Endothelial cell of umbilical vein (primary cell): ENCODE measurements at regions not wholly inside any gene's neighbourhood (a gene's known extent, or its start where the extent isn't known, plus 50 kb on each side); places are given as distances from the start of the nearest gene placed in this dataset.

Experiments used
- BruUV-seq: library from RNA; stranded (reverse); fragments of 400-500 nt; replicated peaks from 2 replicates; lab custom pipeline; 2021; lab: Mats Ljungman, UMichigan
- CTCF ChIA-PET: fragments of 300-600, 350-600 bp; sonication (Branson Sonifier 250); formaldehyde crosslinking; loops from one replicate; lab custom pipeline; 2021; ENCODE audit warnings: antibody characterized with exemption, inconsistent platforms; lab: Charles Lee
- POLR2A ChIA-PET: fragments of 300-600, 350-600 bp; sonication (Branson Sonifier 250); formaldehyde crosslinking; loops from one replicate; lab custom pipeline; 2021; ENCODE audit warnings: antibody characterized with exemption, inconsistent platforms; lab: Charles Lee
- DNase-seq: peaks from one replicate; pipeline ENCODE4 v3.0.0-alpha.2; 2011; ENCODE audit warnings: low read depth, low spot score
- FAIRE-seq: peaks from 2 replicates; lab custom pipeline; 2011; peaks lifted over from hg19 to GRCh38; lab: Jason Lieb, UNC
- H2AFZ ChIP-seq: 2 replicates; pipeline ENCODE4 v1.6.0; 2012; ENCODE audit warnings: low read depth, low read length, control low read depth, inconsistent platforms
- H3K27ac ChIP-seq: 2 replicates; pipeline ENCODE4 v1.5.1; 2011; ENCODE audit warnings: low read depth, mild to moderate bottlenecking, control low read depth, low read length, moderate library complexity; ENCODE audit not compliant: insufficient read depth
- H3K27me3 ChIP-seq, 2 experiments: 2 replicates each; pipeline versions ENCODE4 v1.6.0 to v1.6.1; 2011; ENCODE audit warnings: low read length in 2 of 2, mixed read lengths in 1 of 2; ENCODE audit not compliant: control insufficient read depth in 2 of 2, insufficient read depth in 2 of 2
- H3K36me3 ChIP-seq, 2 experiments: 2 replicates in 1 of 2; 3 replicates in 1 of 2; pipeline ENCODE4 v1.5.1; 2011; ENCODE audit warnings: low read length in 2 of 2, mild to moderate bottlenecking in 1 of 2, moderate library complexity in 1 of 2; ENCODE audit not compliant: control insufficient read depth in 2 of 2, insufficient read depth in 2 of 2; ENCODE audit errors: extremely low read depth in 1 of 2
- H3K4me1 ChIP-seq: 3 replicates; pipeline ENCODE4 v1.5.1; 2011; ENCODE audit warnings: mild to moderate bottlenecking, low read length; ENCODE audit not compliant: control insufficient read depth, insufficient read depth; ENCODE audit errors: extremely low read depth
- H3K4me2 ChIP-seq: 2 replicates; pipeline ENCODE4 v1.6.1; 2011; ENCODE audit warnings: low read length, control low read depth, mixed read lengths; ENCODE audit not compliant: insufficient read depth
- H3K4me3 ChIP-seq, 3 experiments: fragments of 200-600 bp in 1 of 3; sonication (generic), shearing (Covaris generic) in 1 of 3; replicated peaks in 1 of 3; 2 replicates each; pipeline ENCODE4 v1.5.1; 2011 to 2016; ENCODE audit warnings: control low read depth in 3 of 3, low read length in 3 of 3, mild to moderate bottlenecking in 2 of 3, inconsistent platforms in 1 of 3, low read depth in 1 of 3, moderate library complexity in 1 of 3; ENCODE audit not compliant: insufficient read depth in 1 of 3
- H3K79me2 ChIP-seq: 2 replicates; pipeline ENCODE4 v1.6.0; 2012; ENCODE audit warnings: low read length, inconsistent platforms; ENCODE audit not compliant: control insufficient read depth, insufficient read depth
- H3K9ac ChIP-seq: replicated peaks from 2 replicates; pipeline ENCODE3; 2011; ENCODE audit warnings: low read length, control low read depth; ENCODE audit not compliant: insufficient read depth; ENCODE audit errors: extremely low read depth
- H3K9me1 ChIP-seq: replicated peaks from 3 replicates; pipeline ENCODE4 v1.6.0; 2011; ENCODE audit warnings: mild to moderate bottlenecking, low read length; ENCODE audit not compliant: control insufficient read depth, insufficient read depth; ENCODE audit errors: extremely low read depth
- H3K9me3 ChIP-seq: replicated peaks from 2 replicates; pipeline ENCODE4 v1.5.1; 2012; ENCODE audit warnings: low read length, inconsistent platforms; ENCODE audit not compliant: control insufficient read depth, insufficient read depth
- H4K20me1 ChIP-seq: replicated peaks from 2 replicates; pipeline ENCODE3; 2011; ENCODE audit warnings: mild to moderate bottlenecking, low read length; ENCODE audit not compliant: control insufficient read depth, insufficient read depth; ENCODE audit errors: extremely low read depth
- CTCF ChIP-seq, 2 donors: IDR thresholded peaks; 1 replicate in 1 of 2; 2 replicates in 1 of 2; pipeline ENCODE4 v1.5.1; 2011; ENCODE audit warnings: low read length in 2 of 2, mild to moderate bottlenecking in 2 of 2, moderate library complexity in 2 of 2, control low read depth in 1 of 2, inconsistent platforms in 1 of 2, low read depth in 1 of 2; ENCODE audit not compliant: insufficient read depth in 1 of 2; ENCODE audit errors: extremely low read depth in 1 of 2
- EZH2 ChIP-seq: IDR thresholded peaks from 2 replicates; pipeline ENCODE4 v1.6.1; 2012; ENCODE audit warnings: borderline replicate concordance, low read depth, mild to moderate bottlenecking, moderate library complexity, low read length, inconsistent platforms; ENCODE audit not compliant: severe bottlenecking
- FOS ChIP-seq: IDR thresholded peaks from 2 replicates; pipeline ENCODE4 v1.6.1; 2011; ENCODE audit warnings: mild to moderate bottlenecking, low read length, moderate library complexity, borderline replicate concordance; ENCODE audit not compliant: insufficient read depth
- GATA2 ChIP-seq: IDR thresholded peaks from 2 replicates; pipeline ENCODE4 v1.7.0; 2011; ENCODE audit warnings: low read depth, mild to moderate bottlenecking, moderate library complexity, mixed read lengths, low read length; ENCODE audit not compliant: insufficient read length, insufficient read depth
- JUN ChIP-seq: IDR thresholded peaks from 2 replicates; pipeline ENCODE4 v1.6.1; 2011; ENCODE audit warnings: borderline replicate concordance, low read depth; ENCODE audit not compliant: insufficient read length, insufficient read depth
- MAX ChIP-seq: IDR thresholded peaks from 2 replicates; pipeline ENCODE4 v1.6.1; 2011; ENCODE audit not compliant: insufficient read depth, insufficient read length
- MYC ChIP-seq: IDR thresholded peaks from one replicate; pipeline ENCODE4 v1.6.1; 2011; ENCODE audit warnings: mild to moderate bottlenecking, low read depth, low read length
- POLR2A ChIP-seq: IDR thresholded peaks from 2 replicates; pipeline ENCODE4 v1.6.1; 2012; ENCODE audit warnings: low read depth, mild to moderate bottlenecking, control low read depth, low read length
- POLR2AphosphoS5 ChIP-seq: IDR thresholded peaks from 2 replicates; pipeline ENCODE4 v1.6.1; 2012; ENCODE audit warnings: low read depth, mild to moderate bottlenecking, control low read depth, low read length, moderate library complexity; ENCODE audit not compliant: insufficient read depth
- dilution Hi-C: fragments of 300-500 bp; cut with MboI; formaldehyde crosslinking; loops from one replicate; pipeline ENCODE4 v1.15.0; 2019; ENCODE audit warnings: low sequenced_read_pairs; ENCODE audit not compliant: extremely low pct_ligation_motif_present
- intact Hi-C: fragments of 100-400 bp; cut with micrococcal nuclease; formaldehyde crosslinking; loops from one replicate; pipeline ENCODE4 v1.10.0; 2022

GRCh38 chrX:8018934-8019333, 91.7 kb upstream of the PNPLA4 start:
- no peaks in the 10 kb centered on the region for H3K79me2 ChIP-seq
- DNase-seq (no peak), FAIRE-seq (no peak)
- H3K4me1 ChIP-seq, result no peaks in the 10 kb centered on the region
- H4K20me1 ChIP-seq, result no peaks in the 10 kb centered on the region
- ChIA-PET POLR2A (no interaction called here), CTCF (no interaction called here)
- no peak overlapping the region for H3K4me2 ChIP-seq
- no peaks in the 10 kb centered on the region for H3K9me3 ChIP-seq
- H3K9ac ChIP-seq, result no peak overlapping the region
- intact Hi-C loops, result no loop called here
- no peak overlapping the region for H2AFZ ChIP-seq
- no peaks in the 10 kb centered on the region for H3K9me1 ChIP-seq
- no peak for TF ChIP-seq MAX
- no peak for TF ChIP-seq GATA2
- TF ChIP-seq FOS, result no peak
- TF ChIP-seq CTCF (IDR thresholded peaks at IDR 0.05; ENCODE audit: extremely low read depth in 1 of 2, insufficient read depth in 1 of 2, low read depth in 1 of 2, low read length in 2 of 2), result no peak
- no peak for TF ChIP-seq EZH2
- TF ChIP-seq POLR2A, result no peak
- no peak overlapping the region for H3K4me3 ChIP-seq
- no TSS peak for BruUV-seq
- dilution Hi-C loops, result no loop called here
- no peak overlapping the region for H3K27ac ChIP-seq
- no peaks in the 10 kb centered on the region for H3K27me3 ChIP-seq
- H3K36me3 ChIP-seq, result no peaks in the 10 kb centered on the region

GRCh38 chrX:8010105-8010504, 82.9 kb upstream of the PNPLA4 start:
- dilution Hi-C loops, result no loop called here
- Histone ChIP-seq H3K27me3 (no peaks in the 10 kb centered on the region), H3K27ac (no peak overlapping the region), H3K79me2 (no peaks in the 10 kb centered on the region), H3K9ac (no peak overlapping the region), H3K36me3 (no peaks in the 10 kb centered on the region), H3K9me3 (no peaks in the 10 kb centered on the region), H3K4me1 (no peaks in the 10 kb centered on the region), H4K20me1 (no peaks in the 10 kb centered on the region), H3K9me1 (no peaks in the 10 kb centered on the region), H3K4me2 (no peak overlapping the region), H3K4me3 (no peak overlapping the region), H2AFZ (no peak overlapping the region)
- FAIRE-seq (no peak), DNase-seq (no peak)
- intact Hi-C loops, result no loop called here
- ChIA-PET CTCF (no interaction called here), POLR2A (no interaction called here)
- BruUV-seq, result no TSS peak
- TF ChIP-seq EZH2, result no peak
- TF ChIP-seq POLR2A, result no peak
- TF ChIP-seq JUN, result no peak
- no peak for TF ChIP-seq GATA2
- TF ChIP-seq FOS, result no peak
- TF ChIP-seq MYC, result no peak
- no peak for TF ChIP-seq CTCF (IDR thresholded peaks at IDR 0.05; ENCODE audit: extremely low read depth in 1 of 2, insufficient read depth in 1 of 2, low read depth in 1 of 2, low read length in 2 of 2)
- no peak for TF ChIP-seq MAX
- TF ChIP-seq POLR2AphosphoS5, result no peak
